GM13977 (cell line): ENCODE measurements at regions not wholly inside any gene's neighbourhood (a gene's known extent, or its start where the extent isn't known, plus 50 kb on each side); places are given as distances from the start of the nearest gene placed in this dataset.
"Not testable (repeated sequence)": the region's sequence is repeated elsewhere in the genome, so short reads cannot be mapped to it uniquely, and the experiment has no call there.

Experiments used
- DNase-seq: peaks from one replicate; pipeline ENCODE4 v3.0.0; 2012; ENCODE audit warnings: low spot score
- CTCF ChIP-seq: IDR thresholded peaks from 2 replicates; pipeline ENCODE4 v1.5.1; 2012; ENCODE audit warnings: mild to moderate bottlenecking, control low read depth; ENCODE audit not compliant: insufficient read depth; ENCODE audit errors: extremely low read depth, missing control alignments
- in situ Hi-C: fragments of 300-500 bp; cut with MboI; formaldehyde crosslinking; loops from one replicate; pipeline ENCODE4 v1.12.0; 2022; ENCODE audit warnings: low sequenced_read_pairs, low pct_unique_long_range_greater_than_20kb, mixed read lengths, inconsistent platforms; ENCODE audit not compliant: unreplicated experiment

GRCh38 chr16:86856946-86857586 lies 278.7 kb downstream of the FOXL1 start:
- TF ChIP-seq CTCF, result no peak
- in situ Hi-C loops, result no loop called here
- no peak for DNase-seq

- no peak for DNase-seq
- no peak for TF ChIP-seq CTCF
- in situ Hi-C loops, result no loop called here
Observed at GRCh38 chr16:86857807-86858206, 279.5 kb downstream of the FOXL1 start.

GRCh38 chr16:86858501-86858900 lies 280.2 kb downstream of the FOXL1 start:
- no peak for DNase-seq
- in situ Hi-C loops, result no loop called here
- TF ChIP-seq CTCF, result no peak

GRCh38 chr16:86861270-86861858 lies 283.0 kb downstream of the FOXL1 start:
- in situ Hi-C loops, DNase-seq: not testable (repeated sequence)

- DNase-seq, result no peak
- TF ChIP-seq CTCF, result no peak
- in situ Hi-C loops, result no loop called here
Observed at GRCh38 chr16:86862595-86863280, 284.4 kb downstream of the FOXL1 start.

- in situ Hi-C loops, result no loop called here
- no peak for TF ChIP-seq CTCF
- DNase-seq, result no peak
Observed at GRCh38 chr16:86863609-86864008, 285.3 kb downstream of the FOXL1 start.

GRCh38 chr16:86864586-86864985 lies 286.2 kb downstream of the FOXL1 start:
- TF ChIP-seq CTCF, result no peak
- in situ Hi-C loops, result no loop called here
- DNase-seq, result no peak
